Mesenchymal stem cell (in vitro differentiated cells and primary cell): ENCODE measurements at regions not wholly inside any gene's neighbourhood (a gene's known extent, or its start where the extent isn't known, plus 50 kb on each side); places are given as distances from the start of the nearest gene placed in this dataset.
"Not testable (repeated sequence)": the region's sequence is repeated elsewhere in the genome, so short reads cannot be mapped to it uniquely, and the experiment has no call there.

ENCODE experiments used
- DNase-seq: peaks from one replicate; pipeline ENCODE4 v3.0.0-alpha.2; 2013
- H2AFZ ChIP-seq: one replicate; pipeline ENCODE4 v1.6.1; 2013; ENCODE audit warnings: low read depth, mild to moderate bottlenecking, control low read depth, inconsistent platforms, low read length, moderate library complexity
- H2AK5ac ChIP-seq: 2 replicates; pipeline ENCODE4 v1.6.1; 2013; ENCODE audit warnings: low read length, moderate library complexity, mild to moderate bottlenecking, inconsistent platforms; ENCODE audit not compliant: severe bottlenecking
- H2BK120ac ChIP-seq: one replicate; pipeline ENCODE4 v1.6.1; 2013; ENCODE audit warnings: low read depth, mild to moderate bottlenecking, inconsistent platforms, low read length, moderate library complexity
- H2BK12ac ChIP-seq, 2 experiments: one replicate each; pipeline ENCODE4 v1.6.1; 2013; ENCODE audit warnings: inconsistent platforms in 2 of 2, low read length in 2 of 2, mild to moderate bottlenecking in 2 of 2, moderate library complexity in 2 of 2, control low read depth in 1 of 2
- H2BK15ac ChIP-seq: one replicate; pipeline ENCODE4 v1.6.1; 2013; ENCODE audit warnings: mild to moderate bottlenecking, low read depth, inconsistent platforms; ENCODE audit not compliant: poor library complexity, severe bottlenecking
- H2BK5ac ChIP-seq: 2 replicates; pipeline ENCODE4 v1.6.1; 2013; ENCODE audit warnings: low read depth, mild to moderate bottlenecking, low read length, control low read depth, inconsistent platforms; ENCODE audit not compliant: poor library complexity, severe bottlenecking
- H3K14ac ChIP-seq, 2 experiments: one replicate each; pipeline ENCODE4 v1.6.1; 2013; ENCODE audit warnings: inconsistent platforms in 2 of 2, low read length in 2 of 2, control low read depth in 1 of 2, mild to moderate bottlenecking in 1 of 2, moderate library complexity in 1 of 2
- H3K18ac ChIP-seq, 2 experiments: one replicate each; pipeline ENCODE4 v1.6.1; 2013; ENCODE audit warnings: inconsistent platforms in 2 of 2, low read length in 2 of 2, control low read depth in 1 of 2, low read depth in 1 of 2, mild to moderate bottlenecking in 1 of 2
- H3K23ac ChIP-seq, 2 experiments: one replicate each; pipeline ENCODE4 v1.6.1; 2013; ENCODE audit warnings: inconsistent platforms in 2 of 2, low read length in 2 of 2, mild to moderate bottlenecking in 2 of 2, moderate library complexity in 2 of 2, control low read depth in 1 of 2
- H3K27ac ChIP-seq: 2 replicates; pipeline ENCODE4 v1.5.1; 2013; ENCODE audit warnings: mild to moderate bottlenecking, moderate library complexity, low read length, control low read depth, inconsistent platforms; ENCODE audit not compliant: poor library complexity, severe bottlenecking
- H3K27me3 ChIP-seq, 2 experiments: 2 replicates each; pipeline versions ENCODE4 v1.6.1 to v1.7.0; 2013; ENCODE audit warnings: low read length in 2 of 2, mild to moderate bottlenecking in 2 of 2, moderate library complexity in 2 of 2, control low read depth in 1 of 2, inconsistent platforms in 1 of 2; ENCODE audit not compliant: control insufficient read depth in 1 of 2, insufficient read depth in 1 of 2
- H3K36me3 ChIP-seq, 2 experiments: 2 replicates each; pipeline versions ENCODE4 v1.6.1 to v1.7.0; 2013; ENCODE audit warnings: low read length in 2 of 2, control low read depth in 1 of 2, inconsistent platforms in 1 of 2, low read depth in 1 of 2, mild to moderate bottlenecking in 1 of 2; ENCODE audit not compliant: insufficient read depth in 2 of 2, control insufficient read depth in 1 of 2
- H3K4ac ChIP-seq, 2 experiments: one replicate each; pipeline ENCODE4 v1.6.1; 2013; ENCODE audit warnings: inconsistent platforms in 2 of 2, low read length in 2 of 2, mild to moderate bottlenecking in 2 of 2, moderate library complexity in 2 of 2, control low read depth in 1 of 2, low read depth in 1 of 2
- H3K4me1 ChIP-seq: 2 replicates; pipeline ENCODE4 v1.6.1; 2013; ENCODE audit warnings: low read depth, low read length, control low read depth; ENCODE audit not compliant: control insufficient read depth, insufficient read depth
- H3K4me2 ChIP-seq: 2 replicates; pipeline ENCODE4 v1.6.1; 2013; ENCODE audit warnings: low read length, mild to moderate bottlenecking, inconsistent platforms; ENCODE audit not compliant: poor library complexity, severe bottlenecking
- H3K4me3 ChIP-seq, 2 experiments: 2 replicates each; pipeline versions ENCODE4 v1.5.1 to v1.7.0; 2013; ENCODE audit warnings: low read length in 2 of 2, mild to moderate bottlenecking in 2 of 2, control low read depth in 1 of 2, low read depth in 1 of 2; ENCODE audit not compliant: insufficient read depth in 1 of 2
- H3K79me1 ChIP-seq: replicated peaks from 2 replicates; pipeline ENCODE4 v1.6.1; 2013; ENCODE audit warnings: mild to moderate bottlenecking, control low read depth, low read length, inconsistent platforms; ENCODE audit not compliant: poor library complexity, severe bottlenecking
- H3K9ac ChIP-seq: 2 replicates; pipeline ENCODE4 v1.7.0; 2013; ENCODE audit warnings: mild to moderate bottlenecking, low read length, moderate library complexity
- H3K9me3 ChIP-seq: 2 replicates; pipeline ENCODE4 v1.7.0; 2013; ENCODE audit warnings: mild to moderate bottlenecking, low read length; ENCODE audit not compliant: control insufficient read depth
- H4K8ac ChIP-seq: one replicate; pipeline ENCODE4 v1.6.1; 2013; ENCODE audit warnings: inconsistent platforms, mild to moderate bottlenecking, low read length, moderate library complexity
- H4K91ac ChIP-seq: one replicate; pipeline ENCODE4 v1.6.1; 2013; ENCODE audit warnings: mild to moderate bottlenecking, low read length, inconsistent platforms
- WGBS: methylation state at CpG from one replicate; pipeline ENCODE4 v1.1.7; 2013; ENCODE audit warnings: mixed read lengths; 5-methylcytosine and 5-hydroxymethylcytosine counted together

DNA sequence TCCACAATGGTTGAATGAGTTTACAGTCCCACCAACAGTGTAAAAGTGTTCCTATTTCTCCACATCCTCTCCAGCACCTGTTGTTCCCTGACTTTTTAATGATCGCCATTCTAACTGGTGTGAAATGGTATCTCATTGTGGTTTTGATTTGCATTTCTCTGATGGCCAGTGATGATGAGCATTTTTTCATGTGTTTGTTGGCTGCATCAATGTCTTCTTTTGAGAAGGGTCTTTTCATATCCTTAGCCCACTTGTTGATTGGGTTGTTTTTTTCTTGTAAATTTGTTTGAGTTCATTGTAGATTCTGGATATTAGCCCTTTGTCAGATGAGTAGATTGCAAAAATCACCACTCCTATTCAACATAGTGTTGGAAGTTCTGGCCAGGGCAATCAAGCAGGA is 287.6 kb upstream of the RASGRP1 start:
- not testable (repeated sequence) for H2BK12ac ChIP-seq, H2BK15ac ChIP-seq, H3K4me1 ChIP-seq, H3K36me3 ChIP-seq, H3K4me2 ChIP-seq, H4K8ac ChIP-seq, H2BK5ac ChIP-seq, H2AK5ac ChIP-seq, H2BK120ac ChIP-seq, H3K79me1 ChIP-seq, H3K18ac ChIP-seq, DNase-seq, H3K27me3 ChIP-seq, H2AFZ ChIP-seq, H3K4ac ChIP-seq, H3K23ac ChIP-seq, H3K4me3 ChIP-seq, H3K27ac ChIP-seq, H4K91ac ChIP-seq, H3K9ac ChIP-seq, H3K14ac ChIP-seq, H3K9me3 ChIP-seq
- no CpG with 5 or more reads among the region's 1 CpG for WGBS

GRCh38 chr15:38853608-38854007 is 289.0 kb upstream of the RASGRP1 start:
- H4K8ac ChIP-seq, result no peak overlapping the region
- no peak overlapping the region for H3K4me3 ChIP-seq
- H3K4me2 ChIP-seq, result no peak overlapping the region
- H3K36me3 ChIP-seq, result no peaks in the 10 kb centered on the region
- H2BK15ac ChIP-seq, result no peak overlapping the region
- no peak overlapping the region for H2BK120ac ChIP-seq
- no peak overlapping the region for H3K14ac ChIP-seq
- no peaks in the 10 kb centered on the region for H3K4me1 ChIP-seq
- no peak overlapping the region for H2BK12ac ChIP-seq
- H3K27ac ChIP-seq, result no peak overlapping the region
- H2AK5ac ChIP-seq, result no peak overlapping the region
- no peak overlapping the region for H3K23ac ChIP-seq
- no peak overlapping the region for H3K18ac ChIP-seq
- H4K91ac ChIP-seq, result no peak overlapping the region
- H3K79me1 ChIP-seq, result no peaks in the 10 kb centered on the region
- H3K9ac ChIP-seq, result no peak overlapping the region
- no peak overlapping the region for H2AFZ ChIP-seq
- DNase-seq, result peak; percentile 47
- H3K27me3 ChIP-seq, result no peaks in the 10 kb centered on the region
- H2BK5ac ChIP-seq, result no peak overlapping the region
- WGBS, result 50% methylated on average over 1 of the region's 1 CpG
- H3K4ac ChIP-seq, result no peak overlapping the region
- H3K9me3 ChIP-seq, result no peaks in the 10 kb centered on the region

DNA sequence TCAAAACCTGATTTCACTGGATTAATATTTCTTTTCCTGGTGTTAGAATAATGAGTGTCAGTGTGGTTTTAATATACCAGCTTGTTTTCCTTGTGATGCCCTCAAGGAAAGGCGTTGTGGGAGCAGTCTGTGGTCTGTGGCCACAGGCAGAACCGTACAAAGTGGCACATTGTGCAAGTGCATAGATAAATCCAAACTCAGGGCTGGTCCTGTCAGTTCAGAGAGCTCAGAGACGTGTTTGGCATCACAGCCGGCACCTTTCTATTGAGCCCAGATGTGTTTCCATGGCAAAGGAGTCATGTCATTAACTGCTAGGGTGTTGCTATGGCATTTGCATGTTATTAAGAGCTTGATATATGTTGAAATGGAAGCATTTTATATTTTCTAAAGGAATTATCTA is 289.9 kb upstream of the RASGRP1 start:
- no peaks in the 10 kb centered on the region for H3K79me1 ChIP-seq
- no peaks in the 10 kb centered on the region for H3K4me1 ChIP-seq
- H3K27me3 ChIP-seq, result no peaks in the 10 kb centered on the region
- no peak overlapping the region for H3K4me2 ChIP-seq
- H2BK15ac ChIP-seq, result no peak overlapping the region
- no peaks in the 10 kb centered on the region for H3K36me3 ChIP-seq
- H3K23ac ChIP-seq, result no peak overlapping the region
- no peak overlapping the region for H3K4ac ChIP-seq
- no peak overlapping the region for H2BK120ac ChIP-seq
- no peak overlapping the region for H2BK5ac ChIP-seq
- no peak for DNase-seq
- H2AFZ ChIP-seq, result no peak overlapping the region
- no peak overlapping the region for H4K8ac ChIP-seq
- H3K9me3 ChIP-seq, result no peaks in the 10 kb centered on the region
- WGBS, result 84% methylated on average over 4 of the region's 4 CpGs
- no peak overlapping the region for H3K18ac ChIP-seq
- no peak overlapping the region for H4K91ac ChIP-seq
- H3K14ac ChIP-seq, result no peak overlapping the region
- H3K27ac ChIP-seq, result no peak overlapping the region
- H2AK5ac ChIP-seq, result no peak overlapping the region
- H2BK12ac ChIP-seq, result no peak overlapping the region
- no peak overlapping the region for H3K4me3 ChIP-seq
- no peak overlapping the region for H3K9ac ChIP-seq

- Histone ChIP-seq H2BK15ac (no peak overlapping the region), H3K4me2 (no peak overlapping the region), H2BK5ac (no peak overlapping the region), H3K79me1 (no peaks in the 10 kb centered on the region), H2AFZ (no peak overlapping the region), H2BK12ac (no peak overlapping the region), H3K4me1 (no peaks in the 10 kb centered on the region), H4K8ac (no peak overlapping the region), H2AK5ac (no peak overlapping the region), H3K9ac (no peak overlapping the region), H3K4ac (no peak overlapping the region), H3K14ac (no peak overlapping the region), H3K27ac (no peak overlapping the region), H4K91ac (no peak overlapping the region), H2BK120ac (no peak overlapping the region), H3K4me3 (no peak overlapping the region), H3K27me3 (no peaks in the 10 kb centered on the region), H3K36me3 (no peaks in the 10 kb centered on the region), H3K18ac (no peak overlapping the region), H3K9me3 (no peaks in the 10 kb centered on the region), H3K23ac (no peak overlapping the region)
- DNase-seq, result no peak
- WGBS, result 50% methylated on average over 1 of the region's 1 CpG
Observed at GRCh38 chr15:38857814-38858213, 293.2 kb upstream of the RASGRP1 start.
